GM23338 (cell line): ENCODE measurements at regions not wholly inside any gene's neighbourhood (a gene's known extent, or its start where the extent isn't known, plus 50 kb on each side); places are given as distances from the start of the nearest gene placed in this dataset.

Experiments
- ATAC-seq: fragments of 200-7000 bp; cut with Tn5 transposase; 3 replicates; pipeline ENCODE4 v1.9.1; 2020
- DNase-seq: peaks from one replicate; pipeline ENCODE4 v3.0.0-alpha.2; 2015; ENCODE audit warnings: low spot score
- H2AFZ ChIP-seq: fragments of 200-600 bp; sonication (generic); 2 replicates; pipeline ENCODE4 v1.8.0; 2016; ENCODE audit warnings: antibody characterized with exemption, mild to moderate bottlenecking, moderate library complexity
- H3F3A ChIP-seq: fragments of 200-600 bp; sonication (generic); replicated peaks from 2 replicates; pipeline ENCODE4 v1.8.0; 2017; ENCODE audit warnings: antibody characterized with exemption, mixed run types, low read depth
- H3K27ac ChIP-seq: fragments of 200-600 bp; sonication (generic); 2 replicates; pipeline ENCODE4 v1.6.1; 2016; ENCODE audit warnings: low read depth
- H3K27me3 ChIP-seq: fragments of 200-600 bp; sonication (generic); 2 replicates; pipeline ENCODE4 v1.8.0; 2016; ENCODE audit warnings: mild to moderate bottlenecking, mixed run types, moderate library complexity; ENCODE audit not compliant: insufficient read depth
- H3K36me3 ChIP-seq: fragments of 200-600 bp; sonication (generic); 2 replicates; pipeline ENCODE4 v1.8.0; 2016; ENCODE audit warnings: mild to moderate bottlenecking; ENCODE audit not compliant: insufficient read depth
- H3K4me1 ChIP-seq: fragments of 200-600 bp; sonication (generic); 2 replicates; pipeline ENCODE4 v1.8.0; 2016; ENCODE audit warnings: mild to moderate bottlenecking, moderate library complexity; ENCODE audit not compliant: insufficient read depth
- H3K4me2 ChIP-seq: fragments of 200-600 bp; sonication (generic); 2 replicates; pipeline ENCODE4 v1.7.1; 2017; ENCODE audit warnings: mixed run types
- H3K4me3 ChIP-seq: fragments of 200-600 bp; sonication (generic); 2 replicates; pipeline ENCODE4 v1.6.1; 2016; ENCODE audit warnings: mixed run types
- H3K79me2 ChIP-seq: fragments of 200-600 bp; sonication (generic); replicated peaks from 2 replicates; pipeline ENCODE4 v1.8.0; 2017; ENCODE audit warnings: mild to moderate bottlenecking; ENCODE audit not compliant: insufficient read depth
- H3K9me2 ChIP-seq: fragments of 200-600 bp; sonication (generic); 2 replicates; pipeline ENCODE4 v1.8.0; 2017; ENCODE audit not compliant: insufficient read depth
- H4K20me1 ChIP-seq: fragments of 200-600 bp; sonication (generic); replicated peaks from 2 replicates; pipeline ENCODE4 v1.8.0; 2017; ENCODE audit warnings: mild to moderate bottlenecking; ENCODE audit not compliant: insufficient read depth
- H3K27ac Mint-ChIP-seq: 2 replicates; pipeline ENCODE4 v1.8.0; 2020; ENCODE audit warnings: inconsistent platforms, mild to moderate bottlenecking, moderate library complexity, mixed read lengths
- H3K27me3 Mint-ChIP-seq: 3 replicates; pipeline ENCODE4 v1.8.0; 2022; ENCODE audit warnings: low read depth, mild to moderate bottlenecking, moderate library complexity, mixed read lengths, inconsistent platforms; ENCODE audit not compliant: insufficient read depth, poor library complexity
- H3K36me3 Mint-ChIP-seq: 3 replicates; pipeline ENCODE4 v1.8.0; 2021; ENCODE audit warnings: low read depth, mild to moderate bottlenecking, inconsistent platforms, moderate library complexity, mixed read lengths
- H3K4me1 Mint-ChIP-seq: 3 replicates; pipeline ENCODE4 v1.8.0; 2020; ENCODE audit warnings: mild to moderate bottlenecking, inconsistent platforms, mixed read lengths
- H3K4me3 Mint-ChIP-seq: 3 replicates; pipeline ENCODE4 v1.8.0; 2021; ENCODE audit warnings: moderate library complexity, mild to moderate bottlenecking, inconsistent platforms, mixed read lengths
- H3K9me3 Mint-ChIP-seq: 3 replicates; pipeline ENCODE4 v1.8.0; 2020; ENCODE audit warnings: moderate library complexity, mild to moderate bottlenecking, inconsistent platforms, mixed read lengths
- CREB1 ChIP-seq: fragments of 250-450 bp; sonication (Bioruptor Pico); IDR thresholded peaks from 2 replicates; pipeline ENCODE4 v1.5.0; 2020; ENCODE audit warnings: low read depth, mild to moderate bottlenecking, moderate library complexity
- CTCF ChIP-seq, 2 experiments: fragments of 200-600 bp in 1 of 2; sonication (generic) in 1 of 2; conservative IDR thresholded peaks; 2 replicates each; pipeline versions ENCODE4 v1.5.1 to v1.6.1; 2016 to 2017; ENCODE audit warnings: antibody characterized with exemption in 2 of 2, low read depth in 2 of 2, mild to moderate bottlenecking in 2 of 2, moderate library complexity in 1 of 2
- ETS1 ChIP-seq: IDR thresholded peaks from 2 replicates; pipeline ENCODE4 v1.6.1; 2016; ENCODE audit warnings: antibody characterized with exemption
- EZH2 ChIP-seq: fragments of 200-600 bp; sonication (generic); IDR thresholded peaks from one replicate; pipeline ENCODE4 v1.8.0; 2017; ENCODE audit warnings: antibody characterized with exemption, mild to moderate bottlenecking, low read depth; ENCODE audit not compliant: unreplicated experiment
- JUNB ChIP-seq: IDR thresholded peaks from one replicate; pipeline ENCODE4 v1.6.1; 2016; ENCODE audit warnings: antibody characterized with exemption; ENCODE audit not compliant: unreplicated experiment
- NANOG ChIP-seq: IDR thresholded peaks from 2 replicates; pipeline ENCODE4 v1.6.1; 2016; ENCODE audit warnings: antibody characterized with exemption, borderline replicate concordance
- POLR2AphosphoS5 ChIP-seq: IDR thresholded peaks from 2 replicates; pipeline ENCODE4 v1.6.1; 2016; ENCODE audit warnings: antibody characterized with exemption, low read depth
- REST ChIP-seq: IDR thresholded peaks from one replicate; pipeline ENCODE4 v1.6.1; 2018; ENCODE audit warnings: antibody characterized with exemption; ENCODE audit not compliant: unreplicated experiment
- STAT1 ChIP-seq: IDR thresholded peaks from one replicate; pipeline ENCODE4 v1.6.1; 2016; ENCODE audit warnings: antibody characterized with exemption; ENCODE audit not compliant: unreplicated experiment
- ZNF331 ChIP-seq: fragments of 250-450 bp; sonication (Bioruptor Pico); IDR thresholded peaks from 2 replicates; pipeline ENCODE4 v1.5.0; 2020; ENCODE audit warnings: low read depth, mild to moderate bottlenecking, moderate library complexity

- no peak for TF ChIP-seq POLR2AphosphoS5
- TF ChIP-seq ETS1: no peak
- no peak for TF ChIP-seq ZNF331 (CRISPR knock-in tag)
- TF ChIP-seq CREB1 (CRISPR knock-in tag): no peak
- TF ChIP-seq JUNB: no peak
- no peak for TF ChIP-seq REST
Observed at GRCh38 chr1:58854576-58854975, 70.7 kb upstream of the JUN start (continued).

- DNase-seq (no peak), ATAC-seq (no peak)
- Mint-ChIP-seq H3K4me3 (no peak overlapping the region), H3K36me3 (no peaks in the 10 kb centered on the region), H3K27me3 (peaks cover 2% of the 10 kb centered on the region), H3K4me1 (peaks cover 25% of the 10 kb centered on the region), H3K27ac (no peak overlapping the region), H3K9me3 (no peaks in the 10 kb centered on the region)
- H3F3A ChIP-seq: no peaks in the 10 kb centered on the region
- H3K36me3 ChIP-seq: no peaks in the 10 kb centered on the region
- no peak overlapping the region for H3K4me3 ChIP-seq
- no peak overlapping the region for H3K4me2 ChIP-seq
- peaks cover 23% of the 10 kb centered on the region for H3K4me1 ChIP-seq
- H3K27me3 ChIP-seq: no peaks in the 10 kb centered on the region
- H2AFZ ChIP-seq: peak overlapping the region; percentile 92; the same call in 1 of the 2 replicates
- no peaks in the 10 kb centered on the region for H3K79me2 ChIP-seq
- H3K27ac ChIP-seq: no peak overlapping the region
- peaks cover 8% of the 10 kb centered on the region; the same call in 1 of the 2 replicates for H3K9me2 ChIP-seq
- H4K20me1 ChIP-seq: no peaks in the 10 kb centered on the region
- no peak for TF ChIP-seq JUNB
- TF ChIP-seq STAT1: no peak
- no peak for TF ChIP-seq ETS1
- no peak for TF ChIP-seq EZH2
- no peak for TF ChIP-seq NANOG
- TF ChIP-seq ZNF331 (CRISPR knock-in tag): no peak
- TF ChIP-seq CTCF (conservative IDR thresholded peaks at IDR 0.05; ENCODE audit: low read depth in 2 of 2): no peak
- TF ChIP-seq REST: no peak
- TF ChIP-seq POLR2AphosphoS5: no peak
- no peak for TF ChIP-seq CREB1 (CRISPR knock-in tag)
Observed at GRCh38 chr1:58855274-58856165, 71.7 kb upstream of the JUN start.
